H1 (cell line): ENCODE measurements at regions not wholly inside any gene's neighbourhood (a gene's known extent, or its start where the extent isn't known, plus 50 kb on each side); places are given as distances from the start of the nearest gene placed in this dataset.
A peak's percentile ranks its signal among the peaks of the same experiment; 100 is the strongest.
"Not testable (repeated sequence)": the region's sequence is repeated elsewhere in the genome, so short reads cannot be mapped to it uniquely, and the experiment has no call there.

Source experiments
- CTCF ChIA-PET: fragments of 300-600 bp; sonication (Branson Sonifier 250); formaldehyde crosslinking; loops from one replicate; lab custom pipeline; 2021; ENCODE audit not compliant: partially characterized antibody; lab: Charles Lee
- POLR2A ChIA-PET: fragments of 300-600 bp; sonication (Branson Sonifier 250); formaldehyde crosslinking; loops from one replicate; lab custom pipeline; 2021; ENCODE audit warnings: inconsistent platforms; ENCODE audit not compliant: partially characterized antibody; lab: Charles Lee
- DNase-seq, 2 experiments: peaks; one replicate each; pipeline versions ENCODE4 v3.0.0 to v3.0.0-alpha.2; 2010 to 2022; ENCODE audit warnings: low spot score in 2 of 2, low read depth in 1 of 2, mixed read lengths in 1 of 2
- FAIRE-seq: peaks from 2 replicates; lab custom pipeline; 2011; peaks lifted over from hg19 to GRCh38; lab: Jason Lieb, UNC
- H2AFZ ChIP-seq: 2 replicates; pipeline ENCODE4 v1.8.1; 2012; ENCODE audit warnings: low read length, inconsistent platforms
- H2AK5ac ChIP-seq: 2 replicates; pipeline ENCODE4 v1.6.1; 2013; ENCODE audit warnings: low read depth, low read length
- H2BK120ac ChIP-seq: replicated peaks from 2 replicates; pipeline ENCODE3; 2013; ENCODE audit warnings: low read depth, low read length, inconsistent platforms
- H2BK12ac ChIP-seq: 2 replicates; pipeline ENCODE4 v1.6.1; 2013; ENCODE audit warnings: low read depth, low read length
- H2BK15ac ChIP-seq: 2 replicates; pipeline ENCODE4 v1.6.1; 2013; ENCODE audit warnings: low read length
- H2BK20ac ChIP-seq: 2 replicates; pipeline ENCODE4 v1.6.1; 2013; ENCODE audit warnings: low read length
- H2BK5ac ChIP-seq: 2 replicates; pipeline ENCODE4 v1.6.1; 2013; ENCODE audit warnings: low read depth, low read length
- H3K14ac ChIP-seq: 2 replicates; pipeline ENCODE4 v1.6.1; 2013; ENCODE audit warnings: inconsistent platforms; ENCODE audit not compliant: insufficient read length
- H3K18ac ChIP-seq: 2 replicates; pipeline ENCODE4 v1.6.1; 2013; ENCODE audit warnings: low read length; ENCODE audit errors: extremely low read depth
- H3K23ac ChIP-seq: 2 replicates; pipeline ENCODE4 v1.6.1; 2013; ENCODE audit warnings: inconsistent platforms; ENCODE audit not compliant: insufficient read length
- H3K23me2 ChIP-seq: 2 replicates; pipeline ENCODE4 v1.6.1; 2013; ENCODE audit warnings: low read depth, low read length
- H3K27ac ChIP-seq: 2 replicates; pipeline ENCODE4 v1.6.1; 2011; ENCODE audit warnings: low read depth, low read length, inconsistent platforms
- H3K27me3 ChIP-seq, 4 experiments: replicated peaks in 1 of 4; 1 replicate in 1 of 4; 2 replicates in 3 of 4; pipeline versions ENCODE4 v1.6.1 to v1.8.1; 2011 to 2013; ENCODE audit warnings: low read length in 3 of 4, mild to moderate bottlenecking in 3 of 4, inconsistent platforms in 2 of 4, mixed read lengths in 2 of 4, moderate library complexity in 1 of 4; ENCODE audit not compliant: control insufficient read depth in 3 of 4, insufficient read depth in 3 of 4; ENCODE audit errors: extremely low read depth in 1 of 4
- H3K36me3 ChIP-seq, 4 experiments: 2 replicates each; pipeline versions ENCODE4 v1.6.1 to v1.8.1; 2011 to 2013; ENCODE audit warnings: mild to moderate bottlenecking in 4 of 4, low read length in 3 of 4, moderate library complexity in 2 of 4, control low read depth in 1 of 4, inconsistent platforms in 1 of 4; ENCODE audit not compliant: insufficient read depth in 4 of 4, control insufficient read depth in 2 of 4
- H3K4ac ChIP-seq: replicated peaks from 2 replicates; pipeline ENCODE3; 2013; ENCODE audit warnings: low read length, low read depth, mixed read lengths, inconsistent platforms; ENCODE audit not compliant: insufficient read length
- H3K4me1 ChIP-seq, 4 experiments: replicated peaks in 1 of 4; 1 replicate in 1 of 4; 2 replicates in 3 of 4; pipeline versions ENCODE4 v1.6.1 to v1.8.1; 2011 to 2013; ENCODE audit warnings: low read length in 3 of 4, inconsistent platforms in 2 of 4, mixed read lengths in 1 of 4; ENCODE audit not compliant: insufficient read depth in 4 of 4, control insufficient read depth in 3 of 4
- H3K4me2 ChIP-seq, 2 experiments: 2 replicates each; pipeline versions ENCODE4 v1.6.1 to v1.8.1; 2011 to 2013; ENCODE audit warnings: low read depth in 2 of 2, low read length in 2 of 2, control low read depth in 1 of 2, inconsistent platforms in 1 of 2, mild to moderate bottlenecking in 1 of 2; ENCODE audit not compliant: insufficient read depth in 1 of 2
- H3K4me3 ChIP-seq, 4 experiments: fragments of 200-600, 300-600 bp in 1 of 4; sonication (generic), shearing (Covaris generic), sonication (Bioruptor Twin) in 1 of 4; 2 replicates each; pipeline versions ENCODE4 v1.5.1 to v1.8.1; 2011 to 2016; ENCODE audit warnings: low read length in 4 of 4, low read depth in 3 of 4, control low read depth in 2 of 4, inconsistent platforms in 2 of 4, mild to moderate bottlenecking in 2 of 4, mixed read lengths in 1 of 4, moderate library complexity in 1 of 4; ENCODE audit not compliant: insufficient read depth in 2 of 4; ENCODE audit errors: extremely low read depth in 1 of 4
- H3K56ac ChIP-seq: replicated peaks from 2 replicates; pipeline ENCODE3; 2013; ENCODE audit warnings: low read depth, mild to moderate bottlenecking, mixed read lengths, low read length, inconsistent platforms; ENCODE audit not compliant: insufficient read length
- H3K79me1 ChIP-seq: 2 replicates; pipeline ENCODE4 v1.6.1; 2013; ENCODE audit warnings: low read depth, low read length, control low read depth
- H3K79me2 ChIP-seq, 2 experiments: 2 replicates each; pipeline versions ENCODE4 v1.6.1 to v1.8.1; 2012 to 2013; ENCODE audit warnings: low read length in 2 of 2, mild to moderate bottlenecking in 2 of 2, inconsistent platforms in 1 of 2; ENCODE audit not compliant: insufficient read depth in 2 of 2, control insufficient read depth in 1 of 2
- H3K9ac ChIP-seq, 4 experiments: replicated peaks in 1 of 4; 1 replicate in 1 of 4; 2 replicates in 3 of 4; pipeline versions ENCODE4 v1.6.1 to v1.8.1; 2011 to 2013; ENCODE audit warnings: low read depth in 3 of 4, low read length in 3 of 4, control low read depth in 2 of 4, mild to moderate bottlenecking in 2 of 4, moderate library complexity in 2 of 4, inconsistent platforms in 1 of 4; ENCODE audit errors: extremely low read depth in 1 of 4
- H3K9me3 ChIP-seq, 2 experiments: 2 replicates each; pipeline versions ENCODE4 v1.6.1 to v1.8.1; 2012 to 2013; ENCODE audit warnings: mild to moderate bottlenecking in 2 of 2, moderate library complexity in 2 of 2, control low read depth in 1 of 2, inconsistent platforms in 1 of 2, low read depth in 1 of 2, low read length in 1 of 2, mixed read lengths in 1 of 2; ENCODE audit not compliant: insufficient read depth in 2 of 2
- H4K20me1 ChIP-seq, 2 experiments: replicated peaks in 1 of 2; 2 replicates each; pipeline versions ENCODE3 to v1.8.1; 2011 to 2013; ENCODE audit warnings: inconsistent platforms in 2 of 2, low read length in 2 of 2, mild to moderate bottlenecking in 1 of 2; ENCODE audit not compliant: insufficient read depth in 2 of 2, control insufficient read depth in 1 of 2
- H4K5ac ChIP-seq: 2 replicates; pipeline ENCODE4 v1.6.1; 2013; ENCODE audit warnings: low read length, low read depth, mixed read lengths, inconsistent platforms; ENCODE audit not compliant: insufficient read length
- H4K8ac ChIP-seq: 2 replicates; pipeline ENCODE4 v1.8.0; 2013; ENCODE audit warnings: mild to moderate bottlenecking, moderate library complexity, low read length, inconsistent platforms; ENCODE audit not compliant: insufficient read depth; ENCODE audit errors: extremely low read depth
- H4K91ac ChIP-seq: replicated peaks from 2 replicates; pipeline ENCODE3; 2013; ENCODE audit warnings: low read length, mixed read lengths, inconsistent platforms; ENCODE audit not compliant: insufficient read length
- WGBS, 2 experiments: shearing (Covaris generic) in 1 of 2; methylation state at CpG; one replicate each; pipeline versions ENCODE4 v1.1.6 to v1.1.7; 2013 to 2015; ENCODE audit warnings: low lambda C conversion rate in 2 of 2, mixed read lengths in 2 of 2, inconsistent platforms in 1 of 2, low coverage in 1 of 2, missing lambda C conversion rate in 1 of 2; ENCODE audit not compliant: insufficient replicate concordance in 2 of 2, insufficient coverage in 1 of 2, insufficient read length in 1 of 2; ENCODE audit errors: extremely low coverage in 1 of 2, missing lambda C conversion rate in 1 of 2; 5-methylcytosine and 5-hydroxymethylcytosine counted together

DNA sequence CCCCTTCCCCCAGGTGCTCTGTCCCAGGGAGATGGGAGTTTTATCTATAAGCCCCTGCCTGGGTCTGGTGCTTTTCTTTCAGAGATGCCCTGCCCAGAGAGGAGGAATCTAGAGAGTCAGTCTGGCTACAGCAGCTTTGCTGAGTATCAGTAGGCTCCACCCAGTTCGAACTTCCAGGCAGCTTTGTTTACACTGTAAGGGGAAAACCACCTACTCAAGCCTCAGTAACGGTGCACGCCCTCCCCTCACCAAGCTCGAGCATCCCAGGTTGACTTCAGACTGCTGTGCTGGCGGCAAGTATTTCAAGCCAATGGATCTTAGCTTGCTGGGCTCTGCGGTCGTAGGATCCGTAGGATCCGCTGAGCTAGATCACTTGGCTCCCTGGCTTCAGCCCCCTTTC, 72.1 kb upstream of the GMNC start:
- H2BK15ac ChIP-seq, H3K79me2 ChIP-seq, H2BK5ac ChIP-seq, H3K4me3 ChIP-seq, H2BK120ac ChIP-seq, H3K9me3 ChIP-seq, H2AK5ac ChIP-seq, H4K8ac ChIP-seq, POLR2A ChIA-PET, H3K79me1 ChIP-seq, H3K23ac ChIP-seq, H4K5ac ChIP-seq, H3K4ac ChIP-seq, H3K36me3 ChIP-seq, H2BK12ac ChIP-seq, H3K4me1 ChIP-seq, H3K56ac ChIP-seq, H3K23me2 ChIP-seq, H3K27ac ChIP-seq, H4K20me1 ChIP-seq, H4K91ac ChIP-seq, H3K14ac ChIP-seq, H2BK20ac ChIP-seq, H3K27me3 ChIP-seq, H3K9ac ChIP-seq, H3K18ac ChIP-seq, FAIRE-seq: not testable (repeated sequence)
- Histone ChIP-seq H2AFZ (peak overlapping the region; percentile 98), H3K4me2 (peak overlapping the region; percentile 21 to 32; a peak in 1 of 4 replicates)
- 58% methylated on average over 9 of the region's 9 CpGs; no CpG with 5 or more reads in 1 of the 2 experiments for WGBS, 2 experiments
- DNase-seq = peak in 1 of 2 experiments; percentile 55
- CTCF ChIA-PET = interaction anchor here (1.1 to 1.4 kb wide), 2 partner anchors 12 to 116 kb away, joined by 4 to 5 read pairs; no protein-coding TSS in a partner anchor
